HepG2 (cell line): ENCODE measurements at regions not wholly inside any gene's neighbourhood (a gene's known extent, or its start where the extent isn't known, plus 50 kb on each side); places are given as distances from the start of the nearest gene placed in this dataset.

Source experiments
- BHLHE40 ChIP-seq: IDR thresholded peaks from 2 replicates; pipeline ENCODE4 v1.6.1; 2011; ENCODE audit warnings: low read length, improper control_type of control experiment
- CTCF ChIP-seq: sonication (generic); formaldehyde crosslinking; IDR thresholded peaks from 2 replicates; pipeline ENCODE4 v1.5.0; 2020; ENCODE audit warnings: mild to moderate bottlenecking, missing genetic modification reagents, moderate library complexity
- ELF4 ChIP-seq: sonication (generic); formaldehyde crosslinking; IDR thresholded peaks from 2 replicates; pipeline ENCODE4 v1.5.0; 2020; ENCODE audit warnings: missing genetic modification reagents, mild to moderate bottlenecking, moderate library complexity, borderline replicate concordance
- EZH2 ChIP-seq: conservative IDR thresholded peaks from 2 replicates; pipeline ENCODE4 v1.6.1; 2012; ENCODE audit warnings: mild to moderate bottlenecking, low read depth, low read length, moderate library complexity
- POLR2AphosphoS5 ChIP-seq: IDR thresholded peaks from 2 replicates; pipeline ENCODE4 v1.6.1; 2012; ENCODE audit warnings: low read depth, low read length
- RAD21 ChIP-seq: fragments of 450-650 bp; formaldehyde crosslinking; IDR thresholded peaks from 2 replicates; pipeline ENCODE4 v1.5.0; 2020; ENCODE audit warnings: mild to moderate bottlenecking
- SIN3A ChIP-seq: IDR thresholded peaks from 2 replicates; pipeline ENCODE4 v1.6.1; 2011; ENCODE audit warnings: low read depth, mild to moderate bottlenecking, control low read depth, low read length, borderline replicate concordance
- ZFX ChIP-seq: sonication (generic); formaldehyde crosslinking; IDR thresholded peaks from 2 replicates; pipeline ENCODE4 v1.4.0; 2020; ENCODE audit warnings: mild to moderate bottlenecking, low read depth, missing genetic modification reagents, moderate library complexity
- ZNF674 ChIP-seq: sonication (generic); formaldehyde crosslinking; IDR thresholded peaks from 2 replicates; pipeline ENCODE4 v1.5.0; 2020; ENCODE audit warnings: low read depth, mild to moderate bottlenecking, missing genetic modification reagents
- ZNF773 ChIP-seq: sonication (generic); formaldehyde crosslinking; IDR thresholded peaks from 2 replicates; pipeline ENCODE4 v1.4.0; 2020; ENCODE audit warnings: missing genetic modification reagents, borderline replicate concordance
- TF ChIP-seq, protein P1 (sequence below): sonication (generic); formaldehyde crosslinking; IDR thresholded peaks from 2 replicates; pipeline ENCODE4 v1.8.1; 2022; ENCODE audit warnings: mild to moderate bottlenecking, missing genetic modification reagents
- TF ChIP-seq, protein P2 (sequence below): sonication (generic); formaldehyde crosslinking; IDR thresholded peaks from 2 replicates; pipeline ENCODE4 v1.8.0; 2022; ENCODE audit warnings: missing genetic modification reagents, low read depth, mild to moderate bottlenecking, borderline replicate concordance

GRCh38 chr3:159244933-159245332, 443.1 kb downstream of the MFSD1 start:
- TF ChIP-seq SIN3A (no peak), POLR2AphosphoS5 (no peak), BHLHE40 (no peak), ELF4 (no peak), CTCF (CRISPR knock-in tag) (no peak), ZNF674 (CRISPR knock-in tag) (no peak), ZFX (CRISPR knock-in tag) (no peak), EZH2 (no peak), ZNF773 (CRISPR knock-in tag) (no peak), RAD21 (CRISPR knock-in tag) (no peak)
- TF ChIP-seq, protein P1, sequence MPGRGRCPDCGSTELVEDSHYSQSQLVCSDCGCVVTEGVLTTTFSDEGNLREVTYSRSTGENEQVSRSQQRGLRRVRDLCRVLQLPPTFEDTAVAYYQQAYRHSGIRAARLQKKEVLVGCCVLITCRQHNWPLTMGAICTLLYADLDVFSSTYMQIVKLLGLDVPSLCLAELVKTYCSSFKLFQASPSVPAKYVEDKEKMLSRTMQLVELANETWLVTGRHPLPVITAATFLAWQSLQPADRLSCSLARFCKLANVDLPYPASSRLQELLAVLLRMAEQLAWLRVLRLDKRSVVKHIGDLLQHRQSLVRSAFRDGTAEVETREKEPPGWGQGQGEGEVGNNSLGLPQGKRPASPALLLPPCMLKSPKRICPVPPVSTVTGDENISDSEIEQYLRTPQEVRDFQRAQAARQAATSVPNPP (CRISPR knock-in tag) = no peak
- TF ChIP-seq, protein P2, sequence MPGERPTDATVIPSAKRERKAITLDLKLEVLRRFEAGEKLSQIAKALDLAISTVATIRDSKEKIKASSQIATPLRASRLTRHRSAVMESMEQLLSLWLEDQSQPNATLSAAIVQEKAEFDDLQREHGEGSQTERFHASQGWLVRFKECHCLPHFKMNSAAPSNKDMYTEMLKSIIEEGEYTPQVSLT (CRISPR knock-in tag) = no peak
